GM18909 (cell line): ENCODE measurements at regions not wholly inside any gene's neighbourhood (a gene's known extent, or its start where the extent isn't known, plus 50 kb on each side); places are given as distances from the start of the nearest gene placed in this dataset.
"Not testable (repeated sequence)": the region's sequence is repeated elsewhere in the genome, so short reads cannot be mapped to it uniquely, and the experiment has no call there.

ENCODE experiments used
- ATAC-seq: cut with Tn5 transposase; IDR thresholded peaks from one replicate; pipeline ENCODE4 v1.9.1; 2021; ENCODE audit warnings: mild to moderate bottlenecking; ENCODE audit not compliant: unreplicated experiment, poor library complexity

- not testable (repeated sequence) for ATAC-seq
Observed at GRCh38 chr16:22695773-22696172, 118.2 kb upstream of the HS3ST2 start.

- no peak for ATAC-seq
Observed at GRCh38 chr16:22699356-22699755, 114.6 kb upstream of the HS3ST2 start.

GRCh38 chr16:22705799-22706198 lies 108.2 kb upstream of the HS3ST2 start:
- no peak for ATAC-seq

GRCh38 chr16:22710326-22710725 lies 103.6 kb upstream of the HS3ST2 start:
- ATAC-seq, result no peak

- no peak for ATAC-seq
Observed at GRCh38 chr16:22711847-22712246, 102.1 kb upstream of the HS3ST2 start.

- ATAC-seq, result no peak
Observed at GRCh38 chr16:22712471-22712870, 101.5 kb upstream of the HS3ST2 start.

GRCh38 chr16:22718598-22718997 lies 95.4 kb upstream of the HS3ST2 start:
- ATAC-seq, result not testable (repeated sequence)

GRCh38 chr16:22719945-22720344 lies 94.0 kb upstream of the HS3ST2 start:
- no peak for ATAC-seq

GRCh38 chr16:22721511-22722100 lies 92.4 kb upstream of the HS3ST2 start:
- ATAC-seq, result no peak

GRCh38 chr16:22722551-22723541 lies 91.1 kb upstream of the HS3ST2 start:
- ATAC-seq, result not testable (repeated sequence)

GRCh38 chr16:22726868-22727267 lies 87.1 kb upstream of the HS3ST2 start:
- ATAC-seq, result no peak

- no peak for ATAC-seq
Observed at GRCh38 chr16:22727285-22728166, 86.4 kb upstream of the HS3ST2 start.

- ATAC-seq, result no peak
Observed at GRCh38 chr16:22728167-22728836, 85.7 kb upstream of the HS3ST2 start.

- ATAC-seq, result no peak
Observed at GRCh38 chr16:22732400-22732799, 81.6 kb upstream of the HS3ST2 start.

- no peak for ATAC-seq
Observed at GRCh38 chr16:22732959-22733358, 81.0 kb upstream of the HS3ST2 start.

- no peak for ATAC-seq
Observed at GRCh38 chr16:22734368-22734767, 79.6 kb upstream of the HS3ST2 start.

GRCh38 chr16:22736791-22737190 lies 77.2 kb upstream of the HS3ST2 start:
- no peak for ATAC-seq

GRCh38 chr16:22739077-22739476 lies 74.9 kb upstream of the HS3ST2 start:
- no peak for ATAC-seq

- no peak for ATAC-seq
Observed at GRCh38 chr16:22743401-22743800, 70.6 kb upstream of the HS3ST2 start.

GRCh38 chr16:22751104-22751667 lies 62.8 kb upstream of the HS3ST2 start:
- ATAC-seq, result no peak
